ENCODE measurements at regions not wholly inside any gene's neighbourhood (a gene's known extent, or its start where the extent isn't known, plus 50 kb on each side); places are given as distances from the start of the nearest gene placed in this dataset.

GRCh38 chr11:134527382-134528243, 115.6 kb upstream of the B3GAT1 start:
- no peak for TF ChIP-seq CTCF (IDR thresholded peaks at IDR 0.05)
- no peak for TF ChIP-seq POLR2A (IDR thresholded peaks at IDR 0.05)

All from adrenal gland (tissue), 5 donors.